ENCODE measurements at regions not wholly inside any gene's neighbourhood (a gene's known extent, or its start where the extent isn't known, plus 50 kb on each side); places are given as distances from the start of the nearest gene placed in this dataset.

GRCh38 chr10:8702181-8702580 lies 647.7 kb downstream of the GATA3 start:
- DNase-seq (ENCODE audit: low spot score), result no peak

DNA sequence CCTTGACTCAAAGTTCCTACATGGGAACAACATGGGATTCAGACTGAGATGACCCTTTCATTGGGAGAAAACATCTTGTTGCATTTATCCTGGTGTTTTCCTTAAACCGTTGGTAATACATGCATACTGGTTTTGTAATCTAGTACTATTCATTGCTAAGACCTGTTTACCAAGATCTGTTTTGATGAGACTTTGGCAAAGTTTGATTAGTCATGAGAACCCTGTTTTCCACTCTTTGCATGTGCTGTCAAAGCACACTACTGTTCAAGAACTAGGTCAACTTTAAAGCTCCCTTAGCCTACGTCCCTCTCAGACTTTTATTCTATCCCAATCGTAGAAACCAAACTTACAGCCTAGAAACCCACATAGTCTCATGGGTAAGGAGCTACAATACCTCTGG lies 650.9 kb downstream of the GATA3 start:
- DNase-seq (ENCODE audit: low spot score), result no peak

GRCh38 chr10:8712656-8713055 lies 658.2 kb downstream of the GATA3 start:
- no peak for DNase-seq (ENCODE audit: low spot score)

DNA sequence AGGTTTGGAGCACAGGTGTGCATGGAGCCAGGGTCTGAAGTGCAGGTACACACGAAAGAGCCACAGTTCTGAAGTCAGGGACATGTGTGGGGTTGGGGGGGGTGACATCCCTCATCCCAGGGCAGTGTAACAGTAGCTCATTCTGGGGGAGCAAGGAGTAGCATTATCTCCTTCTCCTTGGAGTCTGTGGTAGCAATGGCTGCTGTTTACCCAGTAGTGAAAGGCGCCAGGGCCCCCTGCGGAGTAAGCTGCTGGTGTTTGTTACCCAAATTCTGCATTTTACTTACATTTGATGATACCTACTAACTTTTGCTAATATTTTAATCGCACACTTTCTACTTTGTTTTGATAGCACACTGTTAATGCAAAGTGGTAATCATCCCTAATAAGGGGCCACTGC lies 665.5 kb downstream of the GATA3 start:
- DNase-seq (ENCODE audit: low spot score), result no peak

DNA sequence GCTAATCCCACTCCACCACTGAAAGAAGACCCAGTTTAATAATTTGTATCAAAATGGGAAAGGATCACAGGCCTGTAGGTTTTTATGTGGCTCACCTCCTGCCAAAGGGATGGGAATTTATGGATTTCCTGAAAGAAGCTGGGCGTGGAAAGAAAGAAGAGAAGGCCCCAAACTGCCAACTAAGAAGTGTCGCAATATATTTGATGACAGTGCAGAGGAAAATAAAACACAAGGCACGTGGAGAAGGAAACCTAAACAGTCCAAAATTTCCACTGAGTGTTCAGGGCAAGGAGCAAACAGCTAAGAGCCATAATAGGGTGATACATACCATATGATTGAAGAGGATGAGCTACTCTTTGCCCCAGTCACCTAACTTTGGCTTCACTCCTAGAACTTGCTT lies 667.2 kb downstream of the GATA3 start:
- DNase-seq (ENCODE audit: low spot score), result no peak

- DNase-seq (ENCODE audit: low spot score), result no peak
Observed at GRCh38 chr10:8722835-8723234, 668.3 kb downstream of the GATA3 start.

GRCh38 chr10:8725343-8725742 lies 670.9 kb downstream of the GATA3 start:
- DNase-seq (ENCODE audit: low spot score), result no peak

GRCh38 chr10:8726084-8726778 lies 671.7 kb downstream of the GATA3 start:
- DNase-seq (ENCODE audit: low spot score), result no peak

DNA sequence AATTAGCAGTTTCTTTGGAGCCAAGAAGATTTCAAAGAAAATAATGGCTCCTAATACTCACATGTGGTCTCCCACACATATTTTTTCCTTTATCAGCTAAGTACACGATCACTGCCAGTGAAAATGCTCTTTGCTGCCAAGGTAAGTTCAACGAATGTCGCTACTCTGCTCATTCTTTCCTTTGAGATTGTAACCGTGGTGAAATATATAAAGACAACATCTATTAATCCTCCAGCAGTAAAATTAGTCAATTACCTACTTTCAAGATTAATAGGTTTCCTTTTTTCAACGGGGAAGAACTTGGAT lies 672.2 kb downstream of the GATA3 start:
- no peak for DNase-seq (ENCODE audit: low spot score)

DNA sequence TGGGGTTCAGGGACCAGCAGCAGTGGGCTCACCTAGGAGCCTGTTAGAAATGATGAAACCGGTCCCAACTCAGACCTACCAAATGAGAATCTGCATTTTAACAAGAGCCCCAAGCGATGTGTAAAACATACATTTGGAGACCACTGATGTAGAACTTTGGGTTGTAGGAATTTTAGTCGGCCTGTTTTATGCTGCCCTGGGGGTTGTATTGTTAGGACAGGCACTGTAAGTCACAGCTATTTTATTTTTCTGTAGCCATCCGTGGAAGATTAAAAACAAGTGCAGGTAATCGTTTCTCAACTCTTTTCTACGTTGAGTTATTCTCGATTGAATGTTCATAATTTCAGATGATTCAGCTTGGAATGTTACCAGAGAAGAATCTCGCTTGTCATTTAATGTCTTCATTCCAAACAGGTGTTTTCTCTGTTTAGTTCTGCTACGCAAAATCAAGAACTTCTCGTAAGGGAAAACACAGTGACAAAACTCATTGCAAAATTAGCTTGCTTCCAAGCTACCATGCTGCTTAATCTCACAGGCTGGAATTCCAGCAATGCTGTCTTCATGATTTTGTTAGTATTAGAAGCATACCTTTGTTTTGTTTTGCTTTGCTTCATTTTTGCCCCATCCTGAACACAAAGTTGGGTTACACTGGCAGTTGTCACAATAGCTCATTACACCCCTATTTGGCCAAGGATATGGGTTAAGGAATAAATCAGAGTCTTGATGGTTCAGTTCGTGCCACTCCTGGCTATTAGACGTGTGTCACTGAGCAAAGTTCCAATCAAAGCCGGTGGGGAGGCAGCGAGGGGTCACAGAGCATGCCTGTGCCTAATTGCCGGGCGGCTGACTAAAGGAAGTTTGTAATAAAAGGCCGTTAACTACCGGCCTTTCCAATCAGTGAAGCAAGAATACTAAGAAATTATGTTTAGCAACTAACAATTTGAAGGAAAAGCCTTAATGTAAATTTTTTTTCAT lies 676.9 kb downstream of the GATA3 start:
- DNase-seq (ENCODE audit: low spot score), result no peak

GRCh38 chr10:8738987-8739386 lies 684.5 kb downstream of the GATA3 start:
- no peak for DNase-seq (ENCODE audit: low spot score)

DNA sequence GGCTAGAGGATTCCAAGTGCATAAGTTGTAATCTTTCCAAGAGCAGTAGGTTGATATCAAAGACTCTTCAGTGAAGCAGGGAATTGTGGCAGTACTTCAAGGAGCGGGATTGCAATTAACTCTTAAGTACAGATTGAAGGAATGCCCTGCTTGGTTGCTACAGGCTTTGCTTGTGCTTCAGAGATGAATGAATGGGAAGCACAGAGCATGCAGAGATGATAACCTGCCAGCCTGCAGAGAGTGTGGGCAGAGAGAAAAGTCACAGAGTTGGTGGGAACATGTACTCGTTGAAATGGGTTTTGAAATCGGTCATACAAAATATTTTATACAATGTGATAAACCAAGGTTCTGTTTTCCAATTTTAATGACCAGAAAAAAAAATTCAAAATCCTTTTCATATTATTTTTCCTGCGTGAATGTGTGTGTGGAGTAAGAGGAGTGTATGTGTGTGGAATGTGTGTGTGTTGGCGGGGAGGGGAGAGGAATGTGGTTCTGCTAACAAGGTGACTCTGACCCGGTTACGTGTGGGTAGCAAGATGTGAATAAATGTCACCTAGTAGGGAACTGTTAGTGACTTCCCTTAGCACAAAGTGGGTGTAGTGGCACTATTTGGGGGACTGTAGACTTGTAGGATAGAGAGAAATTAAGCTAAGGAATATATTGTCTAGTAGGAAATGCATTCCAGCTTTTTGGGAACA lies 697.8 kb downstream of the GATA3 start:
- DNase-seq (ENCODE audit: low spot score), result no peak

- DNase-seq (ENCODE audit: low spot score), result no peak
Observed at GRCh38 chr10:8758029-8758428, 703.5 kb downstream of the GATA3 start.

DNA sequence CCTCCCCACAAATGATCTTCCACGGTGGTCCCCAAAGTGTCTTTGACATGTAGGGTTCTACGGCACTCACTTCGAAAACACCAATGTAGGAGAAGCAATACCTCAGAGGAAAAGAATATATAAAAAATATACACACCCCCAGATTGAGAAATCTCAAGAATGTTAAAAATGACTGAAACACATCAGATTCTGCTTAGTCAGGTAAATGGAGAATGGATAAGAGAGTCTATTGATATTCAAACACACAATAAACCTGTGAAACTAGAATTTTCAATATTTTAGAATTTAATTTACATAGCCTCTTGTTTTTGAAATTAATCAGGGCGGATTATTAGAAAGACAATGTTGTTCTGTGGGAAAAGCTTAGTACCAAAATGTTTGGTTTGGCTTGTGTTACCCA lies 712.4 kb downstream of the GATA3 start:
- no peak for DNase-seq (ENCODE audit: low spot score)

DNA sequence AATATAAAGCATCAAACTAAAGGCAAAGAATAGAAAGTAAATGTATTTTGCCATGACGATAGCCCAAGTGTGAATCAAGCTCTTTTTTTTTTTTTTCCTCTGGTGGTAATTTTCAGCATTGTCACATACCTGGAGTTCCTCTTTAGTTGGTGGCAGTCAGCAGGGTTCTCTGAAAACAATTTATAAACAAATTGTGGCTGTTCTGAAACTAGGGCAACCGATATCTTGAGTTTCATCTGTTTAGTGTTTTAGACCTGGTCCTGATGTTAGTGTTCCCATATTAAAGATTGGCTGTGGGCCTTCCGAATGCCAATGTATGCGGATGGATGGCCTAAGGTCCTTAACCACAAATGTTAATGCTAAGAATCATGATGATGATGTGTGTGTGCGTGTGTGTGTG lies 713.1 kb downstream of the GATA3 start:
- no peak for DNase-seq (ENCODE audit: low spot score)

DNA sequence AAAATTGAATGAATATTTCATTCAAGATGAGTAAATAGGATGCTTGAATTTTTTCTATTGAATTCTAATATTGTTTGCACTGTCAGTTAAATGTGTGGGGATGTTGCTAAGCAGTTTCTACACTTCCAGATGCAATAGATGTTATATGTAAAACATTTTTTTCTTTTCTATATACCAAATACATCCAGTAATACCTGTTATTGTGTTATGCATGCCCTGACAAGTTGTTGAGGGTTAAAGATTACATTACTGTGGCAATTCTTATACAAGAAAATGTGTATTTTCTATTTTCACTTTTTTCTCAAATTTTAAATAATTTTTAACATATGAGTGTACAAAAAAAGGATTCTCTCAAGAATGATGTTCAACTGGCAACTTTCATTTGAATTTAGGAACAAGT lies 713.9 kb downstream of the GATA3 start:
- DNase-seq (ENCODE audit: low spot score), result no peak

DNA sequence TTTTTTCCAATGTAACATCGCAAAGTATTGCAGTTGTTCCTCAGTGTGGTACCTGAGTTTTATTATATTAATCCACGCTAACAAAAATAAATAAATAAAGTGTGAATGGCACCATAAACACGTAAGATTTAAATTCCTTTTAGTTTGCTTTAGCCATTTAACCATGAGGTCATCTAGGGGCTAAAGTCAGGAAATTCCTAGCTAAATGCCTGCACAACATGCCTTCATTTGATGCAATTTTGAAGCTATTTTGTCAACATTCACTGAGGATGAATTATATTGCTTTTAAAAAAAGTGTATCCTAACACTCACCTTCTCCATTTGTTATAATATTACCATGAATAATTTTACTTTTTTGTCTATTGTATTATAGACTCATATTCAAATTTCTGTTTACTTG lies 714.4 kb downstream of the GATA3 start:
- DNase-seq (ENCODE audit: low spot score), result no peak

GRCh38 chr10:8776926-8777622 lies 722.6 kb downstream of the GATA3 start:
- no peak for DNase-seq (ENCODE audit: low spot score)

GRCh38 chr10:8778713-8779112 lies 724.2 kb downstream of the GATA3 start:
- DNase-seq (ENCODE audit: low spot score), result no peak

DNA sequence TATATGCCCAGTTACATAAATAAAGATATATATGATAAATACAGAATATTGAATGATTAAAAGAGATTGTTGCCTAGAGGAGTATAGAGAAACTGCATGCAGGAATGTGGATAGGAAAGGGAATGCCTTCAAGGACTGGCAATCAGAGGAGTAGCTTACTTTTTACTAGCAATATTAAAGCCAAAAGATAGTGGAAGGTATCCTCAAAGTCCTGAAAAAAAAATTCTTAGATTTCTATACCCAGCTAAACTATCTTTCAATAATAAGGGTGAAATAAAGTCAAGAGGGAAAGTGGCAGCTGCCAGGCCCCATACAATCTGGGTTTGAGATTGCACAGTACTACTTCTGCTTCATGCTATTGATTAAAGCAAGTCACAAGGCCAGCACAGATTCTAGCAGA lies 733.2 kb downstream of the GATA3 start:
- no peak for DNase-seq (ENCODE audit: low spot score)

- DNase-seq (ENCODE audit: low spot score), result no peak
Observed at GRCh38 chr10:8790390-8790789, 735.9 kb downstream of the GATA3 start.

DNA sequence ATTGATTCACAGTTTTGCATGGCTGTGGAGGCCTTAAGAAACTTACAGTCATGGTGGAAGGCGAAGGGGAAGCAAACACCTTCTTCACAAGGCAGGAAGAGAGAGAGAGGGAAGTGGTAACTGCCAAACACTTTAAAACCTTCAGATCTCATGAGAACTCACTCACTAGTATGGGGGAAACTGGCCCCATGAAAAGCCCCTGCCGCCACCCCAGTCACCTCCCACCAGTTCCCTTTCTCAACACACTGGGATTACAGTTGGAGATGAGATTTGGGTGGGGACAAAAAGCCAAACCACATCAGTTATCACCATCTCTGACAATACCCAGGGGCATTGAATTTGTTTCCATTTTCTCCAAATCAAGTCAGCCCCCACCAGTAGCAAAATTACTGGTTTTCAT lies 740.4 kb downstream of the GATA3 start:
- no peak for DNase-seq (ENCODE audit: low spot score)

Data from D341Med (cell line).